OCI-LY7 (cell line): ENCODE measurements at regions not wholly inside any gene's neighbourhood (a gene's known extent, or its start where the extent isn't known, plus 50 kb on each side); places are given as distances from the start of the nearest gene placed in this dataset.
"Not testable (repeated sequence)": the region's sequence is repeated elsewhere in the genome, so short reads cannot be mapped to it uniquely, and the experiment has no call there.

ENCODE experiments used
- CTCF ChIP-seq: fragments of 200-600 bp; sonication (generic); conservative IDR thresholded peaks from 2 replicates; pipeline ENCODE4 v1.5.1; 2014; ENCODE audit warnings: mild to moderate bottlenecking, antibody characterized with exemption, low read length, moderate library complexity, mixed read lengths
- EZH2phosphoT487 ChIP-seq: fragments of 200-600 bp; sonication (generic); IDR thresholded peaks from 2 replicates; pipeline ENCODE4 v1.6.1; 2018; ENCODE audit warnings: low read depth, borderline replicate concordance, mild to moderate bottlenecking, mixed run types, antibody characterized with exemption, low read length, moderate library complexity, mixed read lengths

- TF ChIP-seq CTCF, EZH2phosphoT487: not testable (repeated sequence)
These were observed 58.5 kb upstream of the OR14J1 start for GRCh38 chr6:29243044-29243443.
